GM12892 (cell line): ENCODE measurements at regions not wholly inside any gene's neighbourhood (a gene's known extent, or its start where the extent isn't known, plus 50 kb on each side); places are given as distances from the start of the nearest gene placed in this dataset.
"Not testable (repeated sequence)": the region's sequence is repeated elsewhere in the genome, so short reads cannot be mapped to it uniquely, and the experiment has no call there.

ENCODE experiments used
- POLR2A ChIP-seq: IDR thresholded peaks from 2 replicates; pipeline ENCODE4 v1.6.1; 2011; ENCODE audit warnings: low read depth, low read length, control low read depth
- TAF1 ChIP-seq: IDR thresholded peaks from 2 replicates; pipeline ENCODE4 v1.6.1; 2011; ENCODE audit warnings: low read depth, mild to moderate bottlenecking, control low read depth, low read length, borderline replicate concordance

GRCh38 chr16:16624367-16624766 is 245.4 kb downstream of the NPIPA7 start:
- TF ChIP-seq POLR2A, TAF1: not testable (repeated sequence)
